ENCODE measurements at regions not wholly inside any gene's neighbourhood (a gene's known extent, or its start where the extent isn't known, plus 50 kb on each side); places are given as distances from the start of the nearest gene placed in this dataset.

DNA sequence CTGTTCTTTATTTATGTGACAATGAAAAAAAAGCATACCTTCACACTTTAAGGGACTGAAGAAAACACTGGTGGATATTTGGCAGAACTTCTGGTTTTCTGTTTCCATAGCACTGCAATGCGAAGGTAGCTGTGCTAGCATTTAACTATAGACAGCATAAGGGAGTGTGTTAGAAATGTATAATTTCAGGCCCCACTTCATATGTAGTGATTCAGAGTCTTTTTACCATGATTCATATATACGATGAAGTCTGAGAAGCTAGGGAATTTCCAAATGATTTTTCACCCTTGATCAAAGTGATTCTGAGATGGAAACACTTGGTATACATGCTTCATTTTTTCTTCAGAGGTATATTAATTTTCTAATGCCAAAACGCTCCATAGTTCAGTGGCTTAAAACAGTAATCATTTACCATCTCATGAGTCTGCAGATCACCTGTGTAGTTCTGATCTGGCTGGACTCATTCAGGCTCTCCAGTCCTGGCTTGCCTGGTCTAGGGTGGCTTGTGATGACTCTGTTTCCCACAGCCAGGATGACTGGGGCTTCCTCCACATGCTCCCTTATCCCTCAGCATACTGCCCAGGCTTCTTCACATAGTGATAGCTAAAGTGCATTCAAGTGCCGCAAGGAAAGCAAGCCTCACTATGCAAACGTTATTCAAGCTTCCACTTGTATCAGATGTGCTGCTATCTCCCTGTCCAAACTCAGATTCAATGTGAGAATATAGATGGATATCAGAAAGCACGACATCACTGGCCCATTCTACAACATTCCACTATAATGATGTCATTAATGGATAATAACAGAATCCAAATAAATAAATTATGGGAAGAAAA lies 790.1 kb downstream of the TECRL start:
- no peak for DNase-seq
- intact Hi-C loops (cut with DNase I), result no loop called here
- no peak overlapping the region for H3K27ac ChIP-seq

DNA sequence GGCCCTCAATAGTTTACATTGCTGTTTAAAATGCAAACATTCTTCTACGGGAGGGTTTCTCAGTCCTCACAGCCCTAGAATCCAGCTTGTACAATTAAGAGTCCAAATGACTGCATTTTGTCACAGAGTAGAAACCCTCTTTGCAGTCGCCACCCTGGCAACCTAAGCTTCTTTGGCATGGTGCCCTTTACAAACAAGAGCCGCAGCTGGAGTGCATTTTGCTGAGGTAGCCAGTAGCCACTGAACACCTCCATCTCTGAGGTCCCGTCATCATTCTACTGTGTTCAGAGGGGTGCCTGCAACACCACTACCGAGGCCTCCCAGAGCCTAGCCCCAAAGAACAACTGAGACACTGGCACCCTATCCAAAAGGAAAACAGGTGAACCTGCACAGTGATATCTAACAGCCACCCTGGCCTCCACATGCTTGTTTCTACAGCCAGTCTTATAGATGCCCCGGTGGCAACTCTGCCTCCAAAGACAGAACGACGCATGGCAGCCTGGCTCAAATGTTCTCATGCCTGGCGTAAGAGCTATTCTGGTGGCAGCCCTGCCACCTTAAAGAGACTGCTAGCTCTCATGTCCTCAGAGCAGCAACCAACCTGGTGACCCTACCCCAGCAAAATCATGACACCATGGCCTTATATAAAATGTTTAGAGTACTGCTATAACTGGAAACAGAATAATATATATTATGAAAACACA lies 801.9 kb downstream of the TECRL start:
- Histone ChIP-seq H3K27me3 (ENCODE audit: low read depth) (no peaks in the 10 kb centered on the region), H3K27ac (no peak overlapping the region), H3K4me1 (no peaks in the 10 kb centered on the region), H3K4me3 (no peak overlapping the region), H3K36me3 (no peaks in the 10 kb centered on the region), H3K9me3 (no peaks in the 10 kb centered on the region)
- DNase-seq (no peak), ATAC-seq (no peak)
- TF ChIP-seq, protein P1, sequence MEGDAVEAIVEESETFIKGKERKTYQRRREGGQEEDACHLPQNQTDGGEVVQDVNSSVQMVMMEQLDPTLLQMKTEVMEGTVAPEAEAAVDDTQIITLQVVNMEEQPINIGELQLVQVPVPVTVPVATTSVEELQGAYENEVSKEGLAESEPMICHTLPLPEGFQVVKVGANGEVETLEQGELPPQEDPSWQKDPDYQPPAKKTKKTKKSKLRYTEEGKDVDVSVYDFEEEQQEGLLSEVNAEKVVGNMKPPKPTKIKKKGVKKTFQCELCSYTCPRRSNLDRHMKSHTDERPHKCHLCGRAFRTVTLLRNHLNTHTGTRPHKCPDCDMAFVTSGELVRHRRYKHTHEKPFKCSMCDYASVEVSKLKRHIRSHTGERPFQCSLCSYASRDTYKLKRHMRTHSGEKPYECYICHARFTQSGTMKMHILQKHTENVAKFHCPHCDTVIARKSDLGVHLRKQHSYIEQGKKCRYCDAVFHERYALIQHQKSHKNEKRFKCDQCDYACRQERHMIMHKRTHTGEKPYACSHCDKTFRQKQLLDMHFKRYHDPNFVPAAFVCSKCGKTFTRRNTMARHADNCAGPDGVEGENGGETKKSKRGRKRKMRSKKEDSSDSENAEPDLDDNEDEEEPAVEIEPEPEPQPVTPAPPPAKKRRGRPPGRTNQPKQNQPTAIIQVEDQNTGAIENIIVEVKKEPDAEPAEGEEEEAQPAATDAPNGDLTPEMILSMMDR (IDR thresholded peaks at IDR 0.05), result no peak
- intact Hi-C loops (cut with DNase I), result no loop called here

More for the DNA sequence above, 790.1 kb downstream of the TECRL start:
- ATAC-seq, result no peak
- no peaks in the 10 kb centered on the region for H3K9me3 ChIP-seq
- H3K4me1 ChIP-seq, result no peaks in the 10 kb centered on the region
- no peaks in the 10 kb centered on the region for H3K27me3 ChIP-seq (ENCODE audit: low read depth)
- no peak overlapping the region for H3K4me3 ChIP-seq
- H3K36me3 ChIP-seq, result no peaks in the 10 kb centered on the region
- TF ChIP-seq, protein P1 (IDR thresholded peaks at IDR 0.05), result no peak

DNA sequence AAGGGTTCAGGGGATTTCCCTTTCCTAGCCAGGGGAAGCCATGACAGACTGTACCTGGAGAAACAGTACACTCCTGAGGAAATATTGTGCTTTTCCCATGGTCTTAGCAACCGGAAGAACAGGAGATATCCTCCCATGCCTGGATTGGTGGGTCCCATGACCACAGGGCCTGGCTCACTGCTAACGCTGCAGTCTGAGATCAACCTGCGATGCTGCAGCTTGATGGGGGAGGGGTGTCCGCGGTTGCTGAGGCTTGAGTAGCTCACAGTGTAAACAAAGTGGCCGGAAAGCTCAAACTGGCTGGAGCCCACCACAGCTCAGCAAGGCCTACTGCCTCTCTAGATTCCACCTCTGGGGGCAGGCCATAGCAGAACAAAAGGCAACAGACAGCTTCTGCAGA lies 819.5 kb downstream of the TECRL start:
- Histone ChIP-seq H3K27ac (no peak overlapping the region), H3K4me1 (no peaks in the 10 kb centered on the region), H3K4me3 (no peak overlapping the region), H3K9me3 (no peaks in the 10 kb centered on the region), H3K36me3 (no peaks in the 10 kb centered on the region), H3K27me3 (ENCODE audit: low read depth) (no peaks in the 10 kb centered on the region)
- TF ChIP-seq, protein P1 (IDR thresholded peaks at IDR 0.05), result no peak
- DNase-seq, result no peak
- no peak for ATAC-seq
- intact Hi-C loops (cut with DNase I), result no loop called here

DNA sequence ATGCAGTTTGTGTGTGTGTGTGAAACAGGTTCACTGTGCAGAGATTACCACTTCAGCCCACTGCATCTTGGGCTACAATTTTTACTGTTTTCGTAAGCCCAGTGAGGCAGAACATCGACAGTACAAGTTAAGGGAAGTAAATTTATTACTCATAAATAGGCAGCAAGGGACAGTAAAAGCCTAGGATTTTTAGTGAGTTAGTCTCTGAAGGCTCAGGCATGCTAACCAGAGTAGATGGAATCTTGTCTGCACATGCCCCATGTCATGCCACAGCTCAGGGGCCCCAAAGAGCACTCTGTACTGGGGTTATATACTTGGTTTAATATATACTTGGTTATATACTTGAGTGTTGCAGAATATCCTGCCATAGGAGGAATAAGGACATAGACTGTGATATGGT lies 825.7 kb downstream of the TECRL start:
- TF ChIP-seq, protein P1 (IDR thresholded peaks at IDR 0.05), result no peak
- Histone ChIP-seq H3K27me3 (ENCODE audit: low read depth) (no peaks in the 10 kb centered on the region), H3K9me3 (no peaks in the 10 kb centered on the region), H3K4me1 (no peaks in the 10 kb centered on the region), H3K36me3 (no peaks in the 10 kb centered on the region), H3K27ac (no peak overlapping the region), H3K4me3 (no peak overlapping the region)
- intact Hi-C loops (cut with DNase I), result no loop called here
- ATAC-seq (no peak), DNase-seq (no peak)

DNA sequence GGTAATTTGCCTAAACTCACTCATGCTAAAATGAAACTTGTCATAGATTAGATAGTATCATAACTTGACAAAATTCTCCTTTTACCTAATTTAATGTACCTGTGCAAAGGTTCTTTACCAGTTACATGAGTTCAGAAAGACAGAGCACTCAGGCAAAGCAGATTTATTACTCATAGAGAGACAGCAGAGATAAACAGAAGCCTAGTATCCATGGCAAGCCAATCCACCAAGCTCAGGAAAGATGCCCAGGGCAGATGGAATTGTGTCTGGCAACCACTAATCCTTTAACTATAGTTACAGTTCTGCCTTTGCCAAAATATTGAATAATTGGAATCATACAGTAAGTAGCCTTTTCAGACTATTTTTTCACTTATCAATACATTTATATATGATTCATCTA lies 826.2 kb downstream of the TECRL start:
- TF ChIP-seq, protein P1 (IDR thresholded peaks at IDR 0.05), result no peak
- H3K4me3 ChIP-seq, result no peak overlapping the region
- intact Hi-C loops (cut with DNase I), result no loop called here

More for the DNA sequence above, 826.2 kb downstream of the TECRL start:
- H3K9me3 ChIP-seq, result no peaks in the 10 kb centered on the region
- no peaks in the 10 kb centered on the region for H3K36me3 ChIP-seq
- DNase-seq, result no peak
- no peak overlapping the region for H3K27ac ChIP-seq
- ATAC-seq, result no peak
- no peaks in the 10 kb centered on the region for H3K4me1 ChIP-seq
- no peaks in the 10 kb centered on the region for H3K27me3 ChIP-seq (ENCODE audit: low read depth)

Data from lower lobe of right lung (tissue), 2 donors.